GM12878 (cell line): ENCODE measurements at regions not wholly inside any gene's neighbourhood (a gene's known extent, or its start where the extent isn't known, plus 50 kb on each side); places are given as distances from the start of the nearest gene placed in this dataset.

ENCODE experiments used
- MYC ChIP-seq: IDR thresholded peaks from 2 replicates; pipeline ENCODE4 v1.6.1; 2011; ENCODE audit warnings: mild to moderate bottlenecking, low read length, moderate library complexity, inconsistent platforms; ENCODE audit not compliant: insufficient read depth, insufficient replicate concordance, insufficient read length, severe bottlenecking
- RAD21 ChIP-seq: IDR thresholded peaks from 2 replicates; pipeline ENCODE4 v1.6.1; 2011; ENCODE audit warnings: mild to moderate bottlenecking, low read depth, low read length, moderate library complexity; ENCODE audit not compliant: insufficient read depth
- TF ChIP-seq, protein P1 (sequence below): IDR thresholded peaks from 2 replicates; pipeline ENCODE4 v1.6.1; 2012; ENCODE audit warnings: low read depth, low read length, improper control_type of control experiment

DNA sequence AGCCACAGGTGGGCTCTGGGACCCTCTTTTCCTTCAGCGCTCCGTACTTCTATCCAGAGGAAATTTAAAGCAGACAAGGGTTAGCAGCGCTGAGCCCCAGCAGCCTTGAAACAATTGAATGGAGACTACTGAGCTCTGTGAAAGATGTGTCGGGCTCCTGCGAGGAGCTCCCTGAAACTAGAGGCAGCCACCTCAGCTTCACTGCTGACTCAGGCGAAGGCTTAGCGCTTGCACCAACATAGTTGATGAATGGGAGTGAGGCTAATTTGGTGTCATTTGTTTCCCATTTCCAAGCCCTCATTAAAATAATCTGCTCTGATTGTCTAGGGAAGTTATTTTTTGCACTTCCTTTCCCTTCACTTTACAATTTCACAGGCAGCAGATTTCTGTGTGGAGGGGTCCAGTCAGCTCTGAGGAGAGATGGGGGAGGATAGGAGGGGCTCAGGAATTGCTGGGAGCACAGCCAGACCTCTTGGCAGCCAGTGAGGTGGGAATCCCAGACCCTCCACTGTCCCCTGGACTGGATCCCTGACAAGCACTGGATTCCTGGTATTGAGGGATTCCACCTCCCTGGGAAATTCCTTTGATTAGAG, 398.9 kb upstream of the PLXNA2 start:
- TF ChIP-seq MYC = no peak
- no peak for TF ChIP-seq RAD21
- TF ChIP-seq, protein P1, sequence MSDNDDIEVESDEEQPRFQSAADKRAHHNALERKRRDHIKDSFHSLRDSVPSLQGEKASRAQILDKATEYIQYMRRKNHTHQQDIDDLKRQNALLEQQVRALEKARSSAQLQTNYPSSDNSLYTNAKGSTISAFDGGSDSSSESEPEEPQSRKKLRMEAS = no peak
